GM19463 (cell line): ENCODE measurements at regions not wholly inside any gene's neighbourhood (a gene's known extent, or its start where the extent isn't known, plus 50 kb on each side); places are given as distances from the start of the nearest gene placed in this dataset.

Experiments
- ATAC-seq: cut with Tn5 transposase; IDR thresholded peaks from one replicate; pipeline ENCODE4 v1.9.1; 2021; ENCODE audit warnings: mild to moderate bottlenecking, moderate library complexity; ENCODE audit not compliant: unreplicated experiment

DNA sequence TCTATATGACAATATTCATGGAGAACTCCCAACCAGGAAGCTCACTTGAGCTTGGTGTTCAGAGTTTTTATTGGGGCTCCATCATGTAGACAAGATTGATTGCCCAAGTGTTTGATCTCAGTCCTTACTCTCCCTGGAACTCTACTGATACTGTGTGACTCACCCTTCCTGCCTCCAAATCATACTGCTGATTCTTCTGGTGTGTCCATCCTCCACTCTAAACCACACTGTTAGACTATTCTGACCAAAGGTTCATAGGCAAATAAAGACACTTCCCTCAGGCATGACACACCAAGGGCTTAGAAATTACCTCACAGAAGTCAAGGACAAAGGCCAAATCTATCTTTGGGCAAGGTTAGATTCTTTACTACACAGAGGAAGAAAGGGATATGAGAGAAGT lies 107.9 kb upstream of the CDH20 start:
- no peak for ATAC-seq

DNA sequence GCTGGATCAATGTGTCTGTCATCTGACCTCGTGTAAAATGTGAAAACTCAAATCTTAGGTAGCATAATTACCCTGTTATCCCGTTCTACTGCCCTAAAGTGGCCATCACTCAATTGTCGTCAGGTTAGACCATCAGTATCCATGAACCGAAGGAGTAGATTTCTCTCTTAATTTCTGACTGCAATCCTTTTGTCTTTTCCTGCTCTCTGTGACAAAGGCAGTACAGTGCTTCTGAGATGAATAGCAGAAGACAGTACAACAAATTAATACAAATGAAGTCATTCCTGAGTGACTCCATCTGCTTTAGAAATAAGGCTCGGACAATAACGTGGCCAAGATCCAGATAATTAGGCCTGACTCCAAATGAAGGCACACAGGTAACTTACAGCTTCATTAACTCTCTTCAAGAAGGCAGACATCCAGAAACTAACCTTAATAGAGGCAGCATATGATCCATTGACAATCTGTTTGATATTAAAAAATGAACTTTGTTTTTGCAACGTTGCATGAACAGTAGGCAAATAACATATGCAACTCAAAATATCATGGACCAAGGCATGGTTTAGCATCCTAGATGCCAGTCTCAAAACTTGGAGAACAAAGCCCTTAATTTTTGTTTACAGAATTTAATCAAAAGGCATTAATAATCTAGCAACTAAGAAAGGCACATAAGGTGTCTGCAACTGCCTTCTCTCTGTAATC lies 96.7 kb upstream of the CDH20 start:
- ATAC-seq = no peak

DNA sequence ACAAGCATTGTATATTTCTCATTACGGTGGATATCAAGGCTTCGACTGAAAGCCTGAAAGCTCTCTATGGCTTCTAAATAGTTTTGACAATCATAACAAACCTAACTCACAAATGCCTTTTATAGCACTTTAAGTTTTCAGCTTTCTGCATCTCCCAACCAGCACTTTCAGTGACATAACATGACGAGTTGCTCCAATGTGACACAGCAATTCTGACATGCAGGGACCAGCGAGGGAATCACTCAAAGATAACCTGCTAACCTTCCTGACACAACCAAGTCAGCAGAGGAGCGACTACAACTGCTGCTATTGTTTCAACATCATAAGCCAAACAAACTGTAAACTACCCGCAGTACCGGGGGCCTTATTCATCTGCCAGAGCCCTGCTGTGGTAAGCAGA lies 95.7 kb upstream of the CDH20 start:
- ATAC-seq = no peak

DNA sequence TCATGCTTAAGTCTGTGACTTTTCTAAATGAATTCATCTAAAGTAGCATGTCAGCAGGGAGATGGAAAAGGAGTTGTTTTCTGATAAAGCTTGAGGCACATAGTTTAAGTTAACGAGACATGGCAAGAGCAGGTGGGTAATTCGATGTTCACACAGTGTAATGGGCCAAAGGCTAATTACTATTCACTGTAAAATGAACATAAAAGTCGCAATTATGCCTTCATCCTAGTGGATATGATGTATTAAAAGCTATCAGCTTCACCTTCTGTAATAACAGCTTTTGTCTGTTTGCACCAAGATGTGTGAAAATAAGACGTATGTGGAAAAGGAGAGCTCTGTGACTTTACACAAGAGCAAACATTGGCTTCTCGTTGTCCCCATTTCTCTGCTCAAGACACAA lies 94.2 kb upstream of the CDH20 start:
- no peak for ATAC-seq

DNA sequence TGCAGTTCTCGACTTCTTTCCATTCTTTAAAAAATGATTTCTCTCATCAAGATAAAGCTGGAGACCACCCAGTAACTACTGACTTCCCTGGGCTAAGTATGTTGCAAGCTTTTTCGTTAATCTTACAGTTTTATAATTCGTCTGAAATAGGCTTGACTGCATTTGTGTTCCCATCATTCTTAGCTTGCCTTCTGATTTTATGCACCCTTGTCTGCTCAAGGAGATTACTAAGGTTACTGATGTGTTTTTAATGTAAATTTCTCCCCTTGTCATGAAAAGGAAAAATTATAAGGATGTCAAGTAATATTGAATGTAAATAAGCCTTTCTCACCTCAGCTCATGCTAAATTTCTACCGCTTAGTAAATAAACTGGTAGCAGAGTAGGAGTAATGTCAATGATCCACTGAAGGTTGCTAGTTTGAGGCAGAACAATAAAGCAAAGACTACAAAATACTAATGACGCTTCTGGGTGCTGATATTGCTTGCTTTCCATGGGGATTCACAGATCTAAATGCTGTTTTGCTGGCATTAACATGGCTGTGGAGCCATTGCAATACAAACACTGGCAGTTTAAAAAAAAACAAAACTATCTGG lies 91.9 kb upstream of the CDH20 start:
- no peak for ATAC-seq

DNA sequence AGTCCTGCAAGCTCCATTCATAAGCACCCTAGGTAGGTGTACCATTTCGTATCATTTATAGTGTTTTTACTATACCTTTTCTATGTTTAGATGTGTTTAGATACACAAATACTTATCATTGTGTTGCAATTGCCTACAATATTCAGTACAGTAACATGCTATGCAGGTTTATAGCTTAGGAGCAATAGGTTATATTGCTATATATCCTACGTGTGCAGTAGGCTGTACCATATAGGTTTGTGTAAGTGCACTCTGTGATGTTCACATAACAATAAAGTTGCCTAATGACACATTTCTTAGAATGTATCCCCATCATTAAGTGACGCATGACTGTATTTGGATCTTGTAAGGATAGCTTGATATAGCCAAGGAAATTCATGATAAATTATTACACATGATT lies 88.6 kb upstream of the CDH20 start:
- no peak for ATAC-seq

DNA sequence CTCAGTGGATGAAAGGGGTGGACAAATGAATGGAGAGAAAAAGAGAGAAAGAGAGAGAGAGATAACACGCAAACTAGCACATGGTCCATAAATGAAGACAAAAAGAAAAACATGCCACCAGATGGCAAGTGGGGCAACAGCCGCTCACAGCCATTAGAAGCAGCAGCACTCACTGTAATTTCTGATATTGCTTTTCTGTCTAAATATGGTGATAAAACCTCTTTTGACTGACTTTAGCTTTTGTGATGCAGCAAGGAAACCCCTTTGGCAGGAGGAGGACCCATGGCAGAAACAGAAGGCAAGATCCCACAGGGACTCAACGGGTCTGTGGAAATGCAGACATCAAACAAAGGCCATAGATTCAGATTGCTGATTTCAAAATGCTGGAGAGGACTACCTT lies 88.0 kb upstream of the CDH20 start:
- ATAC-seq = no peak

DNA sequence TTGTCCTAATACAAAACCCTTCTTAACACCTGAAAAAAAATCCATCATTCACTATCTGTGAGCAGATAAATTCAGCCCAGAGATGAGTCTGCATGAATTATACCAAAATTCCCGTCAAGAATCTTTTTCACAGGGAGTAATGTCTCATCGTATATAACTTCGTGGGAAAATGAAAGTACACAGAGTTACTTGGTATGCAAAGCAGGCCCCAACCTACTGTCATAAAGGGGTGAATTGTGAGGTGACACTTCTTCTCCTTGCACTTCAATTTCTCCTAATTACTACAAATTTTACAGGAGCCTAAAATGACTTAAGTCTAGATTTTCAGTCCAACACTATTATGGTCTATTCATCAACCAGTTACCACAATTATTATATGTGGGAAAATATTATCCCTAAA lies 84.6 kb upstream of the CDH20 start:
- no peak for ATAC-seq

DNA sequence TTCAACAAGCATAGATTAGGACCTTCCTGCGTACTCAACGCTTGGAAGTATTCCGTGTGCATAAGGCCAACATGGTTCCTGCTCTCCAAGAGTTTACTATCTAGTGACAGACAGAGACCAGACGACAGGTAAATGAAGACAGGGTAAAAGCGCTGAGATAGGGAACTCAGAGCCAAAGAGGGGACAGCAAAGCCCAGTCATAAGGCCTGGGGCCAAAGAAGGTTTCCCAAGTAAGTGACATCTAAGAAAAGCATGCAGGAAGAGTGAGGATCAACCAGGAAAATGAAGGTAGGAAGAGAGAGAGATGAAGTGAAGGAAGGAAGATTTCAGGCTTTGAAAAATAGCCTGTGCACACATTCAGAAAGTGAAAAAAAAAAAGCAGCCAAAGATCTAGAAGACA lies 76.9 kb upstream of the CDH20 start:
- ATAC-seq = no peak

DNA sequence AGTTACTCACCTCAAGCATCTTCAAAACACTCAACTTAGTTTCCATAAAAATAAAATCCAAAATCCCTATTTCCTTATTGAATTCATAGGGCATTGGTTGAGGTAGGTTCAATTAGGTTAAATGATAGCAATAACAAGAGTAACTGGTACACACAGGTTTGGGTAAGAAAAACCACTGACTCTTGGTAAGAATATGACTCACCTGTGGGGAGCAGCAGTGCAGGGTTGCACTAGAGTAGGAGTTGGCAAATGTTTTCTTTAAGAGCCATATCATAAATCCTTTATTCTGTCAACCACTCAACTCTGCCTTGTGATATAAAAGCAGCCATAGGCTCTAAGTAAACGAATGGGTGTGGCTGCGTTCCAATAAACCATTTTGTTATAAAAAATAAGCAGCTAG lies 71.4 kb upstream of the CDH20 start:
- no peak for ATAC-seq

DNA sequence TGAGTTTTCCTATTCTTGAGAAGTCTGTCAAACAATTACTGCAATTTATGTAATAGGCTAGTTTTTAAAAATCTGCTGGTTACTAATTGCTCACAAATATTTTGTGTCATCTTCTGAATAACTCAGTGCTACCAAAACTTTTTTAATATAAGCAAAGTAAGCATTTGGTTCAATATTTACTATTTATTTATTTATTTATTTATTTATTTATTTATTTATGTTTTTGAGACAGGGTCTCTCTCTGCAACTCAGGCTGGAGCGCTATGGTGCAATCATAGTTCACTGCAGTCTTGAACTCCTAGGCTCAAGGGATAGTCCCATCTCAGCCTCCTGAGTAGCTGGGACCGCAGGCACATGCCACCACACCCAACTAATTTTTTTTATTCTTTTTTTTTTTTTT lies 60.4 kb upstream of the CDH20 start:
- ATAC-seq = no peak

DNA sequence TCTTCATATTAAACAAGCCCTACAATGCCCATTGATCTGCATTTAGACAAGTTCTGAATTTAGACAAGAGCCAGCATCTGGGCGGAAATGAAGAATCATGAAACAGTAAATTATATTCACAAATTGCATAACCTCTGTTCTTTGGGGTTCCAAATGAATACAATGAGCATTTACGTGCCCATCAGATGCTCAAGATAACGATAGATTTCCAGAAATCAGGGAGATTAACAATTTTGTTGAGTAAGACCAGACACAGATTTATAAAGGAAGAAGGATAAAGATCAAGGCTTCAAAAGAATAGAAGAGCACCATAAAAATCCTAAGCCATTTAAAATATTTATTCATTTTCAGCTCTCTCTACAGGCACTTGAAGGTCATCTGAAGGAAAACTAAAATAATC lies 59.7 kb upstream of the CDH20 start:
- ATAC-seq = no peak

DNA sequence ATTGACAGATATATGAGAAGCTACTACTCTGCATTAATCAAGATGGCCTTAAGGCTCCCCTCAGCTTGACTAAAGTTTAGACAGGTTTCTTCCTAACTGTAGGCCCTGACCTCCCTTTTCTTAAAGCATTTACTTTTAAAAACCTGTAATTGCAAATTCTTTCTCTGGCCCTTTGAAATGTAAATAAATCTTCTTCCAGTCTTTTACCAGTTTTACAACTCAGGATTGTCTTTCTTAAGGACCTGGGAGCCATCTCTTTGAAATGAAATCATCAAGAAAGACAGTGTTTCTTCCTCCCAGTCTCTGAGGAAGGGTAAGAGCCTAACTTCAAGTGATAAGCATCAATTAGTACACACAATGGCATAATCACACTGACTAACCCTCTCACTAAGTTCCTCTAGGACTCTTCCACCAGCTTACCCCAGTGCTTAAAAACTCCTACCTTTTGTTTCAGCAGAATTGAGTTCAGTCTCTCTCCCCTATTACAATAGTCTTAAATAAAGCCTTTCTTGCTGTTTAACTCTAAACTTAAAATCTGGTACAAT lies 58.7 kb upstream of the CDH20 start:
- ATAC-seq = no peak

DNA sequence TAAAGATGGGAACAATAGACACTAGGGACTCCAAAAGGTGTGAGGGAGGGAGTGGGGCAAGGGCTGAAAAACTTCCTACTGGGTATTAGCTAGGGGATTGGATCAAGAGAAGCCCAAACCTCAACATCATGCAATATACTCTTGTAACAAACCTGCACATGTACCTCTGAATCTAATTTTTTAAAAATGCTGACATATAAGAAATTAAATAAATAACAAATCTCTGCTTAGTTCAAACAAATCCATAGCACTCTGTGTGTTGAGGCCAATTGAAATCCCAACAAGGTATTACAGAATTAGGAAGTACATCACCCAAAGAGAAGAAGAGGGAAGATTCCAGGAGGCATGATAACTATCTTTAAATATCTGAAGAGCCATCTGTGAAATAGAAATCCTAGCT lies 55.4 kb upstream of the CDH20 start:
- ATAC-seq = no peak

DNA sequence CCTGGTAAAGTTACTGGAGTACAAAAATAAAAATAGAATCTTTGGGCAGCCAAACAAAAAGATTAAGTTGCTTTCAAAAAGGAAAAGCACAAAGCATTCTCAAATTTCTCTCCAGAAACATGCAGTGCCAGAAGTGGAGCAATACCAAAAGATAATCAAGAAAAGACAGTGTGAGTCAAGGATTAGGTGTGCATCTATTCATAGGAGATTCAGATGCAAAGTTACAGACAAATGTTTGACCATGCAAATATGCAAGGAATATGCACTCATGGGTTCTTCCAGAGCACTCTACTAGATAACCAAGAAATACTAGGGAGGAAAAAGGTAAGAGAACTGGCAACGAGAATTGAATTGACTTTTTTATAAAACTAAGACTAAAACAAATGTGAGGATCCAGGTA lies 51.8 kb upstream of the CDH20 start:
- no peak for ATAC-seq

DNA sequence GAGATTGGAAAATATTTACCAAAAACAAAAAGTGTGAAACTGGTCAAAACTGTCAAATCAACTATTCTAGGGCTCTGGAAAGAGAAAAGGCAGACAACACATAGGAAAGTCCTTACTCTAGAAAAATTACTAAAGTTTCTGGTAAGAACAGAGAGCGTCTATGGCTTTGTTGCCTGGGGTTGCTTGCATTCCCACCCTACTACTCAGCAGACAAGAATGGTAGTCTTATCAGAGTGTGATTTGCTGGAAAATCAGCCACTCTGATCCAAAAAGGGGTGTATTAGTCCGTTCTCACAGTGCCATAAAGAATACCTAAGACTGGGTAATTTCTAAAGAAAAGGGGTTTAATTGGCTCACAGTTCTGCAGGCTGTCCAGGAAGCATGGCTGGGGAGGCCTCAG lies 50.3 kb upstream of the CDH20 start:
- no peak for ATAC-seq
